CD8-positive, alpha-beta memory T cell (primary cell): ENCODE measurements at regions not wholly inside any gene's neighbourhood (a gene's known extent, or its start where the extent isn't known, plus 50 kb on each side); places are given as distances from the start of the nearest gene placed in this dataset.
"Not testable (repeated sequence)": the region's sequence is repeated elsewhere in the genome, so short reads cannot be mapped to it uniquely, and the experiment has no call there.

Experiments
- CTCF ChIA-PET: fragments of 350-600 bp; sonication (Branson Sonifier 250); formaldehyde crosslinking; loops from one replicate; lab custom pipeline; 2021; ENCODE audit warnings: antibody characterized with exemption; lab: Charles Lee
- POLR2A ChIA-PET: fragments of 350-600 bp; sonication (Branson Sonifier 250); formaldehyde crosslinking; loops from one replicate; lab custom pipeline; 2021; ENCODE audit warnings: antibody characterized with exemption; lab: Charles Lee
- DNase-seq, 5 donors: peaks; one replicate each; pipeline versions ENCODE4 v3.0.0 to v3.0.0-alpha.2; 2020 to 2022; ENCODE audit warnings: mixed read lengths in 1 of 5
- H3K27ac ChIP-seq: one replicate; pipeline ENCODE4 v1.7.0; 2013; ENCODE audit warnings: low read depth, mild to moderate bottlenecking, low read length, moderate library complexity
- H3K27me3 ChIP-seq: 2 replicates; pipeline ENCODE4 v1.7.0; 2013; ENCODE audit warnings: low read length, mild to moderate bottlenecking; ENCODE audit not compliant: insufficient read depth, poor library complexity, severe bottlenecking
- H3K36me3 ChIP-seq: 2 replicates; pipeline ENCODE4 v1.7.0; 2013; ENCODE audit warnings: mild to moderate bottlenecking, low read length, moderate library complexity; ENCODE audit not compliant: insufficient read depth
- H3K4me1 ChIP-seq: 2 replicates; pipeline ENCODE4 v1.7.0; 2013; ENCODE audit warnings: mild to moderate bottlenecking, low read length, moderate library complexity; ENCODE audit not compliant: insufficient read depth
- H3K4me3 ChIP-seq: 2 replicates; pipeline ENCODE4 v1.7.0; 2013; ENCODE audit warnings: mild to moderate bottlenecking, low read length
- H3K9me3 ChIP-seq: 2 replicates; pipeline ENCODE4 v1.7.0; 2013; ENCODE audit warnings: mild to moderate bottlenecking, low read length
- H3K27ac Mint-ChIP-seq, 8 donors: one replicate each; pipeline ENCODE4 v1.8.0; 2020 to 2021; ENCODE audit warnings: mixed read lengths in 8 of 8, mild to moderate bottlenecking in 6 of 8, inconsistent platforms in 3 of 8, moderate library complexity in 3 of 8
- H3K27me3 Mint-ChIP-seq, 2 donors: one replicate each; pipeline ENCODE4 v1.8.0; 2020 to 2021; ENCODE audit warnings: mixed read lengths in 2 of 2, mild to moderate bottlenecking in 1 of 2, moderate library complexity in 1 of 2
- H3K36me3 Mint-ChIP-seq, 3 donors: one replicate each; pipeline ENCODE4 v1.8.0; 2020 to 2021; ENCODE audit warnings: mixed read lengths in 3 of 3, inconsistent platforms in 1 of 3, mild to moderate bottlenecking in 1 of 3
- H3K4me1 Mint-ChIP-seq, 3 donors: one replicate each; pipeline ENCODE4 v1.8.0; 2020 to 2021; ENCODE audit warnings: mixed read lengths in 3 of 3, inconsistent platforms in 1 of 3, mild to moderate bottlenecking in 1 of 3
- H3K4me3 Mint-ChIP-seq, 7 donors: one replicate each; pipeline ENCODE4 v1.8.0; 2020 to 2021; ENCODE audit warnings: mixed read lengths in 7 of 7, mild to moderate bottlenecking in 6 of 7, moderate library complexity in 4 of 7, inconsistent platforms in 2 of 7
- H3K9me3 Mint-ChIP-seq, 5 donors: one replicate each; pipeline ENCODE4 v1.8.0; 2020 to 2022; ENCODE audit warnings: mixed read lengths in 5 of 5, mild to moderate bottlenecking in 3 of 5, moderate library complexity in 2 of 5, inconsistent platforms in 1 of 5

- no peaks in the 10 kb centered on the region for H3K9me3 Mint-ChIP-seq
- Histone ChIP-seq H3K36me3 (no peaks in the 10 kb centered on the region), H3K9me3 (no peaks in the 10 kb centered on the region), H3K4me1 (peaks cover 9% of the 10 kb centered on the region), H3K27ac (no peak overlapping the region), H3K4me3 (no peak overlapping the region), H3K27me3 (no peaks in the 10 kb centered on the region)
- H3K27ac Mint-ChIP-seq = peak overlapping the region in 1 of 8 donors; percentile 89
- no peak for DNase-seq
- no peaks in the 10 kb centered on the region for H3K27me3 Mint-ChIP-seq
- H3K4me1 Mint-ChIP-seq = peaks cover 9 to 18% (median 17%) of the 10 kb centered on the region in 3 donors
- peaks cover 0 to 3% (median 0%) of the 10 kb centered on the region in 3 donors for H3K36me3 Mint-ChIP-seq
- ChIA-PET POLR2A (interaction anchor here (1.0 to 1.1 kb wide), 2 partner anchors 269 to 273 kb away, joined by 3 to 6 read pairs; no protein-coding TSS in a partner anchor), CTCF (interaction anchor here (0.7 to 2.0 kb wide), 8 partner anchors 8 to 468 kb away, joined by 3 to 10 read pairs (median 4); no protein-coding TSS in a partner anchor)
- H3K4me3 Mint-ChIP-seq = peak overlapping the region in 3 of 7 donors; percentile 64 to 78 (median 71)
Measured at GRCh38 chr7:142534726-142535122, 214.5 kb upstream of the PRSS1 start.

- Histone ChIP-seq H3K4me3 (no peak overlapping the region), H3K36me3 (no peaks in the 10 kb centered on the region), H3K27me3 (no peaks in the 10 kb centered on the region), H3K4me1 (peaks cover 9% of the 10 kb centered on the region), H3K27ac (no peak overlapping the region), H3K9me3 (no peaks in the 10 kb centered on the region)
- H3K4me1 Mint-ChIP-seq = peaks cover 6 to 14% (median 13%) of the 10 kb centered on the region in 3 donors
- ChIA-PET CTCF (interaction anchor here (2.0 kb wide), 1 partner anchor 469 kb away, joined by 10 read pairs; no protein-coding TSS in a partner anchor), POLR2A (no interaction called here)
- no peak overlapping the region for H3K4me3 Mint-ChIP-seq
- DNase-seq = no peak
- H3K27me3 Mint-ChIP-seq = no peaks in the 10 kb centered on the region
- H3K36me3 Mint-ChIP-seq = peaks cover 0 to 3% (median 0%) of the 10 kb centered on the region in 3 donors
- no peak overlapping the region for H3K27ac Mint-ChIP-seq
- H3K9me3 Mint-ChIP-seq = no peaks in the 10 kb centered on the region
Measured at GRCh38 chr7:142533920-142534319, 215.4 kb upstream of the PRSS1 start.

- Mint-ChIP-seq H3K4me3 (peak overlapping the region in 2 of 7 donors; percentile 73 to 74), H3K27ac (peak overlapping the region in 1 of 8 donors; percentile 47)
- POLR2A ChIA-PET = interaction anchor here (1.6 kb wide), 1 partner anchor 279 kb away, joined by 6 read pairs; no protein-coding TSS in a partner anchor
Measured at GRCh38 chr7:142529591-142529990, 219.7 kb upstream of the PRSS1 start.

GRCh38 chr7:142528608-142529408 lies 220.5 kb upstream of the PRSS1 start:
- H3K27ac Mint-ChIP-seq = peak overlapping the region in 4 of 8 donors; percentile 47 to 84 (median 66)

More at GRCh38 chr7:142529591-142529990, 219.7 kb upstream of the PRSS1 start:
- Histone ChIP-seq H3K36me3 (no peaks in the 10 kb centered on the region), H3K4me1 (no peaks in the 10 kb centered on the region), H3K4me3 (no peak overlapping the region), H3K27me3 (no peaks in the 10 kb centered on the region), H3K27ac (no peak overlapping the region), H3K9me3 (no peaks in the 10 kb centered on the region)
- Mint-ChIP-seq H3K27me3 (peaks cover 0 to 5% of the 10 kb centered on the region in 2 donors), H3K9me3 (no peaks in the 10 kb centered on the region), H3K4me1 (no peaks in the 10 kb centered on the region), H3K36me3 (peaks cover 0 to 5% (median 0%) of the 10 kb centered on the region in 3 donors)
- CTCF ChIA-PET = no interaction called here
- no peak for DNase-seq

GRCh38 chr7:142523821-142524460 lies 225.3 kb upstream of the PRSS1 start:
- H3K4me1 Mint-ChIP-seq = peaks cover 3 to 7% (median 6%) of the 10 kb centered on the region in 3 donors

More at GRCh38 chr7:142528608-142529408, 220.5 kb upstream of the PRSS1 start:
- peaks cover 0 to 5% of the 10 kb centered on the region in 2 donors for H3K27me3 Mint-ChIP-seq
- H3K4me3 Mint-ChIP-seq = peak overlapping the region; percentile 32 to 90 (median 63)
- no peak for DNase-seq
- Histone ChIP-seq H3K36me3 (no peaks in the 10 kb centered on the region), H3K27me3 (no peaks in the 10 kb centered on the region), H3K4me3 (no peak overlapping the region), H3K4me1 (no peaks in the 10 kb centered on the region), H3K27ac (no peak overlapping the region), H3K9me3 (no peaks in the 10 kb centered on the region)
- ChIA-PET POLR2A (interaction anchor here (0.8 to 1.6 kb wide), 2 partner anchors 269 to 280 kb away, joined by 3 to 6 read pairs; no protein-coding TSS in a partner anchor), CTCF (no interaction called here)
- H3K4me1 Mint-ChIP-seq = no peaks in the 10 kb centered on the region
- no peaks in the 10 kb centered on the region for H3K9me3 Mint-ChIP-seq
- peaks cover 0 to 5% (median 0%) of the 10 kb centered on the region in 3 donors for H3K36me3 Mint-ChIP-seq

GRCh38 chr7:142522735-142523134 lies 226.5 kb upstream of the PRSS1 start:
- H3K27ac Mint-ChIP-seq = no peak overlapping the region
- CTCF ChIA-PET = no interaction called here
- Histone ChIP-seq H3K4me3 (no peak overlapping the region), H3K9me3 (no peaks in the 10 kb centered on the region), H3K27me3 (no peaks in the 10 kb centered on the region), H3K27ac (no peak overlapping the region), H3K4me1 (peaks cover 8% of the 10 kb centered on the region), H3K36me3 (no peaks in the 10 kb centered on the region)
- no peaks in the 10 kb centered on the region for H3K9me3 Mint-ChIP-seq
- H3K4me1 Mint-ChIP-seq = peaks cover 3 to 7% (median 6%) of the 10 kb centered on the region in 3 donors
- POLR2A ChIA-PET = no interaction called here
- H3K27me3 Mint-ChIP-seq = peaks cover 0 to 5% of the 10 kb centered on the region in 2 donors
- no peak overlapping the region for H3K4me3 Mint-ChIP-seq
- no peak for DNase-seq
- peaks cover 0 to 2% (median 0%) of the 10 kb centered on the region in 3 donors for H3K36me3 Mint-ChIP-seq

More at GRCh38 chr7:142523821-142524460, 225.3 kb upstream of the PRSS1 start:
- H3K4me3 Mint-ChIP-seq = no peak overlapping the region
- H3K36me3 Mint-ChIP-seq = peaks cover 0 to 2% (median 0%) of the 10 kb centered on the region in 3 donors
- CTCF ChIA-PET = interaction anchor here (1.1 to 1.6 kb wide), 2 partner anchors 34 to 65 kb away, joined by 3 read pairs; no protein-coding TSS in a partner anchor
- POLR2A ChIA-PET = no interaction called here
- Histone ChIP-seq H3K4me3 (no peak overlapping the region), H3K9me3 (no peaks in the 10 kb centered on the region), H3K4me1 (peaks cover 8% of the 10 kb centered on the region), H3K27ac (no peak overlapping the region), H3K36me3 (no peaks in the 10 kb centered on the region), H3K27me3 (no peaks in the 10 kb centered on the region)
- peak overlapping the region in 1 of 8 donors; percentile 28 for H3K27ac Mint-ChIP-seq
- peaks cover 0 to 5% of the 10 kb centered on the region in 2 donors for H3K27me3 Mint-ChIP-seq
- no peaks in the 10 kb centered on the region for H3K9me3 Mint-ChIP-seq
- DNase-seq = no peak

GRCh38 chr7:142520885-142521284 lies 228.4 kb upstream of the PRSS1 start:
- Mint-ChIP-seq H3K4me1 (peaks cover 7 to 15% (median 14%) of the 10 kb centered on the region in 3 donors), H3K27ac (peak overlapping the region in 3 of 8 donors; percentile 0 to 73 (median 61))
- H3K9me3 ChIP-seq, H3K4me3 Mint-ChIP-seq, H3K27ac ChIP-seq, POLR2A ChIA-PET, H3K4me3 ChIP-seq, H3K27me3 Mint-ChIP-seq, H3K27me3 ChIP-seq, DNase-seq, H3K36me3 Mint-ChIP-seq, H3K9me3 Mint-ChIP-seq, H3K36me3 ChIP-seq: not testable (repeated sequence)
- CTCF ChIA-PET = interaction anchor here (1.1 to 1.5 kb wide), 2 partner anchors 11 to 42 kb away, joined by 3 read pairs; no protein-coding TSS in a partner anchor
- H3K4me1 ChIP-seq = peaks cover 13% of the 10 kb centered on the region
